ENCODE measurements at regions not wholly inside any gene's neighbourhood (a gene's known extent, or its start where the extent isn't known, plus 50 kb on each side); places are given as distances from the start of the nearest gene placed in this dataset.

DNA sequence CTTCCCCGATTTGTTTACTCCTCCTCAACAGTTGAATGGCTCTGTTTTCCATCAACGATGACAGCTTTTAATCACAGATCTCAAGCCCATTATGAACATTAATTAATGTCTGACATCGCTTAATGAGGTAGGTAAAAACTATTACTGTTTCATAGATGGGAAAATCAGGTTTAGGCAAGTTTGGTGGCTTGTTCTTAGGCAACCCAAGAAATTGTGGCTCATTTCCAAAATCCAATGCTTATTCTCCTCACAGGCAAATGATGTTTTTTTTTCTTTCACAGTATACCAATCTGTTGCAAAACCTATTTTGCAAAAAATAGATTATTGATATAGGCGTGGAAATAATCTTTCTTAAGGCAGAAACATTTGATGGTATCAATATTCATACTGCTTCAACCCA lies 70.8 kb upstream of the CHD1 start:
- TF ChIP-seq POLR2A (IDR thresholded peaks at IDR 0.05) (no peak), POLR2AphosphoS5 (IDR thresholded peaks at IDR 0.05) (no peak)
- TF ChIP-seq, protein P1, sequence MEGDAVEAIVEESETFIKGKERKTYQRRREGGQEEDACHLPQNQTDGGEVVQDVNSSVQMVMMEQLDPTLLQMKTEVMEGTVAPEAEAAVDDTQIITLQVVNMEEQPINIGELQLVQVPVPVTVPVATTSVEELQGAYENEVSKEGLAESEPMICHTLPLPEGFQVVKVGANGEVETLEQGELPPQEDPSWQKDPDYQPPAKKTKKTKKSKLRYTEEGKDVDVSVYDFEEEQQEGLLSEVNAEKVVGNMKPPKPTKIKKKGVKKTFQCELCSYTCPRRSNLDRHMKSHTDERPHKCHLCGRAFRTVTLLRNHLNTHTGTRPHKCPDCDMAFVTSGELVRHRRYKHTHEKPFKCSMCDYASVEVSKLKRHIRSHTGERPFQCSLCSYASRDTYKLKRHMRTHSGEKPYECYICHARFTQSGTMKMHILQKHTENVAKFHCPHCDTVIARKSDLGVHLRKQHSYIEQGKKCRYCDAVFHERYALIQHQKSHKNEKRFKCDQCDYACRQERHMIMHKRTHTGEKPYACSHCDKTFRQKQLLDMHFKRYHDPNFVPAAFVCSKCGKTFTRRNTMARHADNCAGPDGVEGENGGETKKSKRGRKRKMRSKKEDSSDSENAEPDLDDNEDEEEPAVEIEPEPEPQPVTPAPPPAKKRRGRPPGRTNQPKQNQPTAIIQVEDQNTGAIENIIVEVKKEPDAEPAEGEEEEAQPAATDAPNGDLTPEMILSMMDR (IDR thresholded peaks at IDR 0.05): no peak
